ENCODE measurements at regions not wholly inside any gene's neighbourhood (a gene's known extent, or its start where the extent isn't known, plus 50 kb on each side); places are given as distances from the start of the nearest gene placed in this dataset.

- no TSS peak for BruUV-seq (replicated peaks)
These were observed 209.0 kb upstream of the SLC35B3 start for GRCh38 chr6:8644306-8644705.

More at GRCh38 chr6:8644306-8644705, 209.0 kb upstream of the SLC35B3 start:
- no peak for TF ChIP-seq CEBPB (IDR thresholded peaks at IDR 0.05; ENCODE audit: low read depth, low read length)
- TF ChIP-seq MAFK (IDR thresholded peaks at IDR 0.05; ENCODE audit: low read depth, low read length) = peak; percentile 44
- no peak for TF ChIP-seq POLR2A (IDR thresholded peaks at IDR 0.05; ENCODE audit: low read depth, low read length)
- TF ChIP-seq, protein P1, sequence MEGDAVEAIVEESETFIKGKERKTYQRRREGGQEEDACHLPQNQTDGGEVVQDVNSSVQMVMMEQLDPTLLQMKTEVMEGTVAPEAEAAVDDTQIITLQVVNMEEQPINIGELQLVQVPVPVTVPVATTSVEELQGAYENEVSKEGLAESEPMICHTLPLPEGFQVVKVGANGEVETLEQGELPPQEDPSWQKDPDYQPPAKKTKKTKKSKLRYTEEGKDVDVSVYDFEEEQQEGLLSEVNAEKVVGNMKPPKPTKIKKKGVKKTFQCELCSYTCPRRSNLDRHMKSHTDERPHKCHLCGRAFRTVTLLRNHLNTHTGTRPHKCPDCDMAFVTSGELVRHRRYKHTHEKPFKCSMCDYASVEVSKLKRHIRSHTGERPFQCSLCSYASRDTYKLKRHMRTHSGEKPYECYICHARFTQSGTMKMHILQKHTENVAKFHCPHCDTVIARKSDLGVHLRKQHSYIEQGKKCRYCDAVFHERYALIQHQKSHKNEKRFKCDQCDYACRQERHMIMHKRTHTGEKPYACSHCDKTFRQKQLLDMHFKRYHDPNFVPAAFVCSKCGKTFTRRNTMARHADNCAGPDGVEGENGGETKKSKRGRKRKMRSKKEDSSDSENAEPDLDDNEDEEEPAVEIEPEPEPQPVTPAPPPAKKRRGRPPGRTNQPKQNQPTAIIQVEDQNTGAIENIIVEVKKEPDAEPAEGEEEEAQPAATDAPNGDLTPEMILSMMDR (conservative IDR thresholded peaks at IDR 0.05; ENCODE audit: low read depth, low read length) = no peak
- no peak for TF ChIP-seq NFE2L2 (IDR thresholded peaks at IDR 0.05; ENCODE audit: low read depth, low read length)
- no peak for TF ChIP-seq RAD21 (IDR thresholded peaks at IDR 0.05; ENCODE audit: low read length)
- no peak for TF ChIP-seq RFX5 (IDR thresholded peaks at IDR 0.05; ENCODE audit: low read depth, low read length)
- TF ChIP-seq CHD1 (IDR thresholded peaks at IDR 0.05; ENCODE audit: low read depth, low read length) = no peak
- DNase-seq (no peak), ATAC-seq (ENCODE audit: low read depth) (no peak)
- no peak overlapping the region for H2AK9ac ChIP-seq (replicated peaks; ENCODE audit: low read depth, low read length, poor library complexity)
- no peak overlapping the region for H4K91ac ChIP-seq (ENCODE audit: insufficient read depth, low read depth, low read length)
- H3K4me1 ChIP-seq (ENCODE audit: control insufficient read depth, insufficient read depth, low read length) = no peaks in the 10 kb centered on the region
- H2BK5ac ChIP-seq (ENCODE audit: low read depth, low read length, poor library complexity, severe bottlenecking) = no peak overlapping the region
- H3K4me2 ChIP-seq (ENCODE audit: low read depth, low read length) = no peak overlapping the region
- no peak overlapping the region for H2BK20ac ChIP-seq (ENCODE audit: low read depth, low read length)
- no peak overlapping the region for H3K14ac ChIP-seq (replicated peaks; ENCODE audit: low read depth, low read length)
- H3K18ac ChIP-seq (ENCODE audit: low read depth, low read length) = no peak overlapping the region
- H2BK15ac ChIP-seq (ENCODE audit: low read depth, low read length) = no peak overlapping the region
- no peak overlapping the region for H4K8ac ChIP-seq (ENCODE audit: low read depth in 2 of 2, low read length in 2 of 2)
- no peaks in the 10 kb centered on the region for H3K79me1 ChIP-seq (ENCODE audit: low read depth in 1 of 2, low read length in 2 of 2)
- no peaks in the 10 kb centered on the region for H4K20me1 ChIP-seq (ENCODE audit: insufficient read depth, low read length)
- no peak overlapping the region for H3K4ac ChIP-seq (ENCODE audit: low read depth, low read length)
- 100% methylated on average over 1 of the region's 6 CpGs; no CpG with 5 or more reads in 1 of the 2 experiments for WGBS, 2 experiments (ENCODE audit: extremely low coverage in 2 of 2, insufficient read length in 1 of 2)
- H4K5ac ChIP-seq (ENCODE audit: low read depth, low read length) = no peak overlapping the region
- H3K9me1 ChIP-seq (ENCODE audit: insufficient read depth, low read length) = no peaks in the 10 kb centered on the region
- intact Hi-C loops (cut with micrococcal nuclease) = no loop called here
- ChIA-PET POLR2A (ENCODE audit: unreplicated experiment) (no interaction called here), CTCF (no interaction called here)
- no peak overlapping the region for H3K56ac ChIP-seq (ENCODE audit: extremely low read depth, insufficient read depth, low read length)
- no peak overlapping the region for H3K9ac ChIP-seq (ENCODE audit: low read depth, low read length)
- dilution Hi-C loops (cut with HindIII; ENCODE audit: low sequenced_read_pairs, unreplicated experiment) = no loop called here
- H3K4me3 ChIP-seq (ENCODE audit: insufficient read depth, low read depth, low read length) = no peak overlapping the region
- no peak overlapping the region for H3K27ac ChIP-seq (ENCODE audit: insufficient read depth, low read length)
- no peak overlapping the region for H2BK120ac ChIP-seq (ENCODE audit: low read depth, low read length)
- H3K27me3 ChIP-seq (ENCODE audit: control insufficient read depth, insufficient read depth, low read length) = no peaks in the 10 kb centered on the region
- no peaks in the 10 kb centered on the region for H3K36me3 ChIP-seq (ENCODE audit: control insufficient read depth, insufficient read depth, low read length)
- H3K23ac ChIP-seq (ENCODE audit: low read depth, low read length) = no peak overlapping the region
- in situ Hi-C loops (cut with MboI; ENCODE audit: low sequenced_read_pairs) = no loop called here
- H2AFZ ChIP-seq (replicated peaks; ENCODE audit: low read length, poor library complexity) = no peak overlapping the region
- no peak overlapping the region for H2AK5ac ChIP-seq (ENCODE audit: low read depth, low read length)
- peaks cover 14% of the 10 kb centered on the region for H3K9me3 ChIP-seq (ENCODE audit: control insufficient read depth, insufficient read depth, low read length)
